ENCODE measurements at regions not wholly inside any gene's neighbourhood (a gene's known extent, or its start where the extent isn't known, plus 50 kb on each side); places are given as distances from the start of the nearest gene placed in this dataset.

DNA sequence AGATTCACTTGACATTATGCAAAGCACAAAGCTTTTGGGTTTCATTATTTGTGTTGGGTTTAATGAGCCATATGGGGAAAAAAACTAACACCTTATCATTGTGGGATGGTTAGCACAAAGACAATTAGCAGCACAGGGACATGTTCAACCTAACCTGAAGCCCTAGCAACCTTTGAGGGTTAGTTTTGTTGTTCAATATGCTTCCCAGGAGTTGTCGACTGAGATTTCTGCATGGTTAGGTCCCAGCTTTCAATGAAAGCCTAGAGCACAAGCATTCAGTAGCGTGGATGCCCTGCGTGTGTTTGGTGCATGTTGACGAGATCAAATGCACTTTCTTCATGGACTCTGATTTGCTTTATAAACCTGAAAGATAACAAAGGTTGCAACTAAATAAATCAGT, 565.2 kb upstream of the TLE4 start:
- Histone ChIP-seq H3K27me3 (no peaks in the 10 kb centered on the region), H3K4me1 (no peaks in the 10 kb centered on the region), H3K36me3 (no peaks in the 10 kb centered on the region), H3K9me3 (no peaks in the 10 kb centered on the region), H3K9ac (ENCODE audit: low read depth in 2 of 2, low read length in 2 of 2) (no peak overlapping the region), H3K4me3 (no peak overlapping the region), H3K27ac (no peak overlapping the region)
- TF ChIP-seq, protein P1, sequence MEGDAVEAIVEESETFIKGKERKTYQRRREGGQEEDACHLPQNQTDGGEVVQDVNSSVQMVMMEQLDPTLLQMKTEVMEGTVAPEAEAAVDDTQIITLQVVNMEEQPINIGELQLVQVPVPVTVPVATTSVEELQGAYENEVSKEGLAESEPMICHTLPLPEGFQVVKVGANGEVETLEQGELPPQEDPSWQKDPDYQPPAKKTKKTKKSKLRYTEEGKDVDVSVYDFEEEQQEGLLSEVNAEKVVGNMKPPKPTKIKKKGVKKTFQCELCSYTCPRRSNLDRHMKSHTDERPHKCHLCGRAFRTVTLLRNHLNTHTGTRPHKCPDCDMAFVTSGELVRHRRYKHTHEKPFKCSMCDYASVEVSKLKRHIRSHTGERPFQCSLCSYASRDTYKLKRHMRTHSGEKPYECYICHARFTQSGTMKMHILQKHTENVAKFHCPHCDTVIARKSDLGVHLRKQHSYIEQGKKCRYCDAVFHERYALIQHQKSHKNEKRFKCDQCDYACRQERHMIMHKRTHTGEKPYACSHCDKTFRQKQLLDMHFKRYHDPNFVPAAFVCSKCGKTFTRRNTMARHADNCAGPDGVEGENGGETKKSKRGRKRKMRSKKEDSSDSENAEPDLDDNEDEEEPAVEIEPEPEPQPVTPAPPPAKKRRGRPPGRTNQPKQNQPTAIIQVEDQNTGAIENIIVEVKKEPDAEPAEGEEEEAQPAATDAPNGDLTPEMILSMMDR (IDR thresholded peaks at IDR 0.05): no peak
- no peak for DNase-seq
- intact Hi-C loops (cut with DNase I): no loop called here

DNA sequence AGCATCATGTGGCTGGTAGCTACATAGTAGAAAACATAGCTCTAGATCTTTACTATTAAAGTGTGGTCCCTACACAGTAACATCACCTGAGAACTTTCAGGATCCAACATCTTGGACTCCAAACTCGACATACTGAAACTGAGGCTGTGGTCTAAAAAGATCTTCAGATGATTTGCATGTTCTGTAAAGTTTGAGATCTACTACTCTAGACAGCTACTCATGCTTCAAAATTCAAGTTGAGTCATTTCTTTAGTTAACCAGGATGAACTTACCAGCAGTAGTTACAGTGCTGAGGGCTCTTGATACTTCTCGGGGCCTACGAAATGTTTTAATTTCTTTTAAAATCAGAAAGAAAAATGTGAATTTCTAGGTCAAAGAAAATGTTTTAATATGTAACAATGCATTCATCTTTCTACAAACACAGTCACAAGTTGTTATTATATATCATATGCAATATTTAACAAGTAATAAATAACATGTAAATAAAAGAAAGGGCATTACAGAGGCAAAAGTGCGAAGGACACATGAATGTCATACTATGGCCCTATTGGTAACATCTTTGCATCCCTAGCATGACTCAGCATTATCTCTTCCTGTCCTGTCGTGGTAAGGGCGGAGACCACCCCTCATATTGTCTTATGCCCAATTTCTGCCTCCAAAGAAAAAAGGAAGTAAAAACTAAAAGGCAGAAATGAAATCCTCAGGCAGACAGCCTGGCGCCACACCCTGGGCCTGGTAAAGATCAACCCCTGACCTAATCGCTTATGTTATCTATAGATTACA, 563.9 kb upstream of the TLE4 start:
- intact Hi-C loops (cut with DNase I): no loop called here
- Histone ChIP-seq H3K9ac (ENCODE audit: low read depth in 2 of 2, low read length in 2 of 2) (no peak overlapping the region), H3K27ac (no peak overlapping the region), H3K27me3 (no peaks in the 10 kb centered on the region), H3K4me3 (no peak overlapping the region), H3K4me1 (no peaks in the 10 kb centered on the region), H3K9me3 (no peaks in the 10 kb centered on the region), H3K36me3 (no peaks in the 10 kb centered on the region)
- TF ChIP-seq, protein P1 (IDR thresholded peaks at IDR 0.05): no peak
- no peak for DNase-seq

DNA sequence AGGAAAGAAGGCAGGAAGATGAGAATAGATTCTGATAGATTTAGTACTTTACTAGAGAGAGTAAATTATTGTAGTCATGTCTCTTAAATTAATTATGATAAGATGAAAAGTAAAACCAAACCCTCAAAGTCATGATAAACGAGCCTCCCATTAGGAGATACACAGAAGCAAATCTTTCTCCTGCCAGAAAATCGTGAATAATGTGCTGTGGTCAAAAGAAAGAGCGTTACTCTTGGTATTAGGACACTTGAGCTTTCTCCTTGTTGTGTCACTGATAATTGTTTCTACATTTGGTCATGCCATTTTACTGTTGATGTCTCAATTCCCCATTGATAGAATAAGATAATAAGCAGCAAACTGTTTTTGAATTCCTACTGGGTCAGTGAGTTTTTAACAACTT, 562.8 kb upstream of the TLE4 start:
- Histone ChIP-seq H3K27me3 (no peaks in the 10 kb centered on the region), H3K4me3 (no peak overlapping the region), H3K9me3 (no peaks in the 10 kb centered on the region), H3K27ac (no peak overlapping the region), H3K9ac (ENCODE audit: low read depth in 2 of 2, low read length in 2 of 2) (no peak overlapping the region), H3K36me3 (no peaks in the 10 kb centered on the region), H3K4me1 (no peaks in the 10 kb centered on the region)
- TF ChIP-seq, protein P1 (IDR thresholded peaks at IDR 0.05): no peak
- DNase-seq: no peak
- intact Hi-C loops (cut with DNase I): no loop called here

DNA sequence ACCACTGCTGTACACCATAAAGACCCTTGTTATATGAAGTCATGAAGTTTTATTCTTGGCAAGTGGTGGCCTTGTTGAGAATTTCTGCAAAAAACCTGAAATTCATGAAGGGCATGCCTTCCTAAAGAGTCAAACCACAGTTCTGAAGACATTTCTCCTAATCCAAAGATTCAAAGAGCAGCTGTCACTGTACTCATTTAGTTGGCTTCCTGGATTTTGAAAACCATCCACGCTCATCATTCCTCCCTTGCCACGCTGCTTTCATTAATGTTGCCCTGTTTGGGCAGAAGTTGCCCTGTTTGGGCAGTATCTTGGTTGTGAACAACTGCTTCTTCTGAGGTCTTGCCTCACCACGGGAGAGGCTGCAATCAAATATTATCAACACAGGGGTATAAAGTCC, 560.3 kb upstream of the TLE4 start:
- H3K27ac ChIP-seq: no peak overlapping the region
- intact Hi-C loops (cut with DNase I): no loop called here
- DNase-seq: no peak
- H3K36me3 ChIP-seq: no peaks in the 10 kb centered on the region
- no peaks in the 10 kb centered on the region for H3K4me1 ChIP-seq
- H3K27me3 ChIP-seq: no peaks in the 10 kb centered on the region
- H3K4me3 ChIP-seq: no peak overlapping the region
- H3K9ac ChIP-seq (ENCODE audit: low read depth in 2 of 2, low read length in 2 of 2): no peak overlapping the region
- H3K9me3 ChIP-seq: no peaks in the 10 kb centered on the region
- TF ChIP-seq, protein P1 (IDR thresholded peaks at IDR 0.05): no peak

DNA sequence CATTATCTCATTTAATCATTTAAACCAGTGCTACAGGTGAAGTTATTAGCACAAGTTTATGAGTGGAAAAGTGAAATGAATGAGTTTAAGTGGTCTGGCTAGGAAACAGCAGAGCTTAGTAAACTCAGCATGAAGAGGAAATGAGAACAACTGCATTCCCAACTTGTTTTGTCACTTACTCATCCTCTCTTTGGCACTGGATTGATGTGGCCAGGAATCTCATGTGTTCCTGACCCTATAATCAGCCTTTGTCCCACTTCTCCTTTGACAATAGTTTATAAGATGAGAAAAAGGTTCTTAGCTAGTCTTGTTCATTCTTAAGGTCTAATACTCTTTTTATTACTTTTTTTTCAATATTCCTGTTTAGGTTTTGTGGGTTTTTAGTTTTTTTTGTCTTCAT, 559.2 kb upstream of the TLE4 start:
- DNase-seq: no peak
- no peak overlapping the region for H3K4me3 ChIP-seq
- H3K36me3 ChIP-seq: no peaks in the 10 kb centered on the region
- no peak overlapping the region for H3K9ac ChIP-seq (ENCODE audit: low read depth in 2 of 2, low read length in 2 of 2)
- H3K27ac ChIP-seq: no peak overlapping the region
- intact Hi-C loops (cut with DNase I): no loop called here
- no peaks in the 10 kb centered on the region for H3K9me3 ChIP-seq
- H3K4me1 ChIP-seq: no peaks in the 10 kb centered on the region
- no peaks in the 10 kb centered on the region for H3K27me3 ChIP-seq
- TF ChIP-seq, protein P1 (IDR thresholded peaks at IDR 0.05): no peak

All from colonic mucosa (tissue), 4 donors.